Natural killer cell treated with Interleukin-12 subunit alpha and Interleukin-12 subunit beta and Interleukin-15 and Interleukin-18, amount 100 ng/mL, for 72 hours (primary cell): ENCODE measurements at regions not wholly inside any gene's neighbourhood (a gene's known extent, or its start where the extent isn't known, plus 50 kb on each side); places are given as distances from the start of the nearest gene placed in this dataset.

Experiments
- ATAC-seq, 2 donors: fragments of 150-1000 bp; cut with Tn5 transposase in 1 of 2; sonication (Bioruptor Pico), chemical (Tn5 transposase) in 1 of 2; 2 replicates each; pipeline ENCODE4 v1.10.0; 2021
- DNase-seq: peaks from one replicate; pipeline ENCODE4 v3.0.0; 2022; ENCODE audit warnings: low spot score
- H3K27ac Mint-ChIP-seq, 2 donors: 1 replicate in 1 of 2; 2 replicates in 1 of 2; pipeline ENCODE4 v1.8.0; 2022; ENCODE audit warnings: mixed read lengths in 2 of 2, mild to moderate bottlenecking in 1 of 2, moderate library complexity in 1 of 2
- H3K27me3 Mint-ChIP-seq, 2 donors: 1 replicate in 1 of 2; 2 replicates in 1 of 2; pipeline ENCODE4 v1.8.0; 2022; ENCODE audit warnings: mixed read lengths in 2 of 2
- H3K36me3 Mint-ChIP-seq: one replicate; pipeline ENCODE4 v1.8.0; 2022; ENCODE audit warnings: mixed read lengths
- H3K4me1 Mint-ChIP-seq, 2 donors: 1 replicate in 1 of 2; 2 replicates in 1 of 2; pipeline ENCODE4 v1.8.0; 2022; ENCODE audit warnings: low read depth in 2 of 2, mixed read lengths in 2 of 2, mild to moderate bottlenecking in 1 of 2
- H3K4me3 Mint-ChIP-seq: one replicate; pipeline ENCODE4 v1.8.0; 2022; ENCODE audit warnings: mixed read lengths
- H3K9me3 Mint-ChIP-seq: 2 replicates; pipeline ENCODE4 v1.8.0; 2022; ENCODE audit warnings: mixed read lengths

DNA sequence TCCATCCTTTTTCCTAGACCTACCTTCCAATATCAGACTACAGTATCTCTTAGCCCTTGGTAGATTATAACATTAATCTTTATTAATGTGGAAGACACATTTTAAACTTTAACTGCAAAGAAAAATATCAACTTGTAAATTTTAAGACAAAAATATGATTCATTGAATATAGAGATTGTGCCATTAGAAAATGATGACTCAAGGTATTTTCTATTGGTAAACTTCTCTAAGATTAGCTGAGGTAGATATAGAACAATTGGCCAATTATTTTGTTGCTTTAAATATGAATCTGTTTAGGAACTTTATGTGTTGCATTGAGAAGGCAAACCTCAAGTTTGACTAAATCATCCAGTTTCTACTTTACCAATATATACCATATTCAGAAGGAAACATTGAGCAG is 604.7 kb downstream of the CBLN2 start:
- H3K27ac Mint-ChIP-seq = no peak overlapping the region
- H3K27me3 Mint-ChIP-seq = no peaks in the 10 kb centered on the region
- no peaks in the 10 kb centered on the region for H3K36me3 Mint-ChIP-seq
- ATAC-seq = no peak
- no peaks in the 10 kb centered on the region for H3K4me1 Mint-ChIP-seq
- DNase-seq = no peak
- H3K9me3 Mint-ChIP-seq = peaks cover 7% of the 10 kb centered on the region
- H3K4me3 Mint-ChIP-seq = no peak overlapping the region

DNA sequence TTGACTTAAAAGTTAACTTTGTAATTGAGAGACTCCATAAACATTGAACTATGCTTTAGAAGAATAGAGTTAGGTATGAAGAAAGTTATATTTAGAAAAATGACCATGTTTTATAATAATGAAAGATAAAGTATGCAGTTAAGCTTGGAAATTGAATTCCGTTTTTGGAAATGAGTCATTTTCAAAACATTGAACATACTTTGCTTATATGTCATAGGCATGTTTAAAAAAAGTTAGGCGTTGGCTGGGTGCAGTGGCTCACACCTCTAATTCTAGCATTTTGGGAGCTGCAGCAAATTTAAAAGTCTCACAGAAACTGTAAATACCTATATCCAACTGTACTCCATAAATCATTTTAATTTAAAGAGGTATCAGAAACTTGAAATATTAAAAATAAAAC is 607.4 kb downstream of the CBLN2 start:
- peaks cover 5% of the 10 kb centered on the region for H3K9me3 Mint-ChIP-seq
- DNase-seq (no peak), ATAC-seq (no peak)
- H3K27me3 Mint-ChIP-seq = no peaks in the 10 kb centered on the region
- H3K27ac Mint-ChIP-seq = no peak overlapping the region
- H3K4me1 Mint-ChIP-seq = no peaks in the 10 kb centered on the region
- H3K36me3 Mint-ChIP-seq = no peaks in the 10 kb centered on the region
- H3K4me3 Mint-ChIP-seq = no peak overlapping the region

- Mint-ChIP-seq H3K27ac (no peak overlapping the region), H3K27me3 (no peaks in the 10 kb centered on the region), H3K4me1 (no peaks in the 10 kb centered on the region), H3K4me3 (no peak overlapping the region), H3K36me3 (peaks cover 20% of the 10 kb centered on the region), H3K9me3 (peaks cover 24% of the 10 kb centered on the region)
- no peak for ATAC-seq
- no peak for DNase-seq
These were observed 624.9 kb downstream of the CBLN2 start for GRCh38 chr18:71919211-71919610.

- no peaks in the 10 kb centered on the region for H3K27me3 Mint-ChIP-seq
- H3K27ac Mint-ChIP-seq = no peak overlapping the region
- ATAC-seq = no peak
- no peak for DNase-seq
- no peak overlapping the region for H3K4me3 Mint-ChIP-seq
- no peaks in the 10 kb centered on the region for H3K36me3 Mint-ChIP-seq
- H3K4me1 Mint-ChIP-seq = no peaks in the 10 kb centered on the region
- H3K9me3 Mint-ChIP-seq = peaks cover 16% of the 10 kb centered on the region
These were observed 630.5 kb downstream of the CBLN2 start for GRCh38 chr18:71913641-71914040.

GRCh38 chr18:71902482-71902881 is 641.7 kb downstream of the CBLN2 start:
- Mint-ChIP-seq H3K36me3 (no peaks in the 10 kb centered on the region), H3K27me3 (no peaks in the 10 kb centered on the region)

DNA sequence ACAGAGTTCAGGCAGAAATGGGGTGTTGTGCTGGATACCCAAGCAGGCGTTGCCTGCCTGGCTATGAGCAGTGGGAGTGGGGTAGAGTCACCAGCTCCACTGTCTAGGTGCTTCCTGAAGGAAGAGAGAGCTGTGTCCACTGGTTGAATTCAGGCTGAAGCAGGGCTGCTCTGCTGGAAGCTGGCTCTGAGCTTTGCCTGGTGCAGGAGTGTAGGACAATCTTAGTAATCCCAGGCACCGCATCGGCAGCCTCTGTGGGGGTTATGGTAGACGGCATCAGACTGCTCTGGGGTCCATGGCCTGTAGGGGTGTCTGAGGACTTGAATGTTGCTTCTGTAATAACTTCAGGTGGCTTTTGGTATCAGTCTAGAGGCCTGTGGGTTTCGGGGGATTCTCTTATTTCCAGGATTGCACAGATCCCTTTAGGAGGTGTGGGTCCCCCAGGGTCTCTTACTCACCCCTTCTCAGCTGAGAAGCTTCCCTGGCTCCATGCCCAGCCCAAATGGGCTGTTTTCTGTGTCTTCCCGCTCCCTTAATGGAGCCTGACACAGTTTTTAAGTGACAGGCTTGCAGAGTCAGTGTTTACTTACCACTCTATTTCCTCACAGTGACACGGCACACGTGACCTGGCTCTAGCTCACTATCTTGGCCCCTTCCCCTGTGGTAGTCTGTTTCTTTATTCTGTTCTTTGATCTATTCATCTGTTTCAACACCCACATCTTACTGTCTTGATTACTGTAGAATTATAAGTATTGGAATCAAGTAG is 644.3 kb downstream of the CBLN2 start:
- Mint-ChIP-seq H3K4me3 (no peak overlapping the region), H3K36me3 (peaks cover 10% of the 10 kb centered on the region), H3K9me3 (peaks cover 10% of the 10 kb centered on the region), H3K27ac (no peak overlapping the region), H3K27me3 (no peaks in the 10 kb centered on the region), H3K4me1 (no peaks in the 10 kb centered on the region)
- ATAC-seq = no peak
- no peak for DNase-seq

More at GRCh38 chr18:71902482-71902881, 641.7 kb downstream of the CBLN2 start:
- no peaks in the 10 kb centered on the region for H3K4me1 Mint-ChIP-seq
- no peak overlapping the region for H3K4me3 Mint-ChIP-seq
- ATAC-seq (no peak), DNase-seq (no peak)
- H3K9me3 Mint-ChIP-seq = peaks cover 3% of the 10 kb centered on the region
- no peak overlapping the region for H3K27ac Mint-ChIP-seq

DNA sequence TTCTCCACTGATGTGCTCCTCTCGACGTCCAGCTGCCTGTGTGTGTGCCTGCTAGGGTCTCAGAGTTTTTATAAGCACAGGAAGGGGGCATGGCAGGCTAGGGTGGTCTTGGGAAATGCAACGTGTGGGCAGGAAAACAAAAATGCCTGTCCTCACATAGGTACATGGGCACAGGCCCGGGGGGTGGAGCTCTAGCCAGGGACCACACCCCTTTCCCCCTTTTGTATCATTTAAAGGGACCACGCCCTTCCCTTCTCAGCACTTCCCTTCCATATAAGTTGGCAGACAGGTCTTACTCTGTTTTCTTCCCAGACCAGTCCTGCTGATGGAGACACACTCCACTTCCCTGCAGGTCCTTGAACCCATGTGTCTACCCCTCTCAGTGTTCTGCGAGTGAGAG is 645.0 kb downstream of the CBLN2 start:
- Mint-ChIP-seq H3K9me3 (peaks cover 12% of the 10 kb centered on the region), H3K4me1 (no peaks in the 10 kb centered on the region), H3K27me3 (no peaks in the 10 kb centered on the region), H3K4me3 (no peak overlapping the region), H3K36me3 (peaks cover 10% of the 10 kb centered on the region), H3K27ac (no peak overlapping the region)
- no peak for ATAC-seq
- no peak for DNase-seq

DNA sequence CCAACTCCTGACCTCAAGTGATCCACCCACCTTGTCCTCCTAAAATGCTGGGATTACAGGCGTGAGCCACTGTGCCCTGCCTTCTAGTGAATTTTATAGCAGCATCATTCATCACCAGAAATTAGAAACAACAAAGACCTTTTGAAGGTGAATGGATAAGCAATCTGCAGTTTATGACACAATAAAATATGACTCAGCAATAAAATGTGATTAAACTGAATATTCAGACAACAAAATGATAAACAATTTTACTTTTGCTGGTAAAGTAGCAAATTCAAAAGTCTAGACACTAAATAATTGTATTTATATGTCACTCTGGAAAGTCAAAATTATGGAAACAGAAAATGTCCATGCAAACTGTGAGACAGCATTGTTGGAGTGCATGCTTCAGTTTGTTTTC is 656.6 kb downstream of the CBLN2 start:
- Mint-ChIP-seq H3K27ac (no peak overlapping the region), H3K4me3 (no peak overlapping the region), H3K36me3 (peaks cover 10% of the 10 kb centered on the region), H3K9me3 (peaks cover 16% of the 10 kb centered on the region), H3K4me1 (no peaks in the 10 kb centered on the region), H3K27me3 (no peaks in the 10 kb centered on the region)
- DNase-seq (no peak), ATAC-seq (no peak)

DNA sequence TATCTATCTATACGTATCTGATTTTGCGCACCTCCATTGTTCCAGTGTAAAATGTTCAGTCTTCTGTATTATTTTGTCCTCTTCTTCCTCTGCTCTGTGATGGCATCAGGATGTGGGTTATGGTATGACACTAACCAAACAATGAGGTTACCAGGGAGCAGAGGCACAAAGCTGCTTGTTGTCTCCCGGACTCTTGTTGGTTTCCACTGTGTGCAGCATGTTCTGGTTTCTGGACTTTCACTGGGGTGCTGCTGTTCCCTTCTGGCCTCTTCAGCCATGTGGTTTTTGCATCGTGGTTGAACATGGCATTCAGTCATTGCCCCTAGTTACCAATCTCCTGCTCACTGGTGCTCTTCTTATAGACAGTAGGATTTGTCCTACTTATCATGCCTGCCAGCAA is 665.9 kb downstream of the CBLN2 start:
- H3K4me1 Mint-ChIP-seq = no peaks in the 10 kb centered on the region
- H3K36me3 Mint-ChIP-seq = peaks cover 6% of the 10 kb centered on the region
- no peak overlapping the region for H3K4me3 Mint-ChIP-seq
- H3K9me3 Mint-ChIP-seq = peaks cover 18% of the 10 kb centered on the region
- H3K27me3 Mint-ChIP-seq = no peaks in the 10 kb centered on the region
- no peak for ATAC-seq
- H3K27ac Mint-ChIP-seq = no peak overlapping the region
- DNase-seq = no peak

- DNase-seq (no peak), ATAC-seq (no peak)
- Mint-ChIP-seq H3K4me1 (no peaks in the 10 kb centered on the region), H3K36me3 (peaks cover 4% of the 10 kb centered on the region), H3K27me3 (no peaks in the 10 kb centered on the region), H3K9me3 (peaks cover 14% of the 10 kb centered on the region), H3K4me3 (no peak overlapping the region), H3K27ac (no peak overlapping the region)
These were observed 670.4 kb downstream of the CBLN2 start for GRCh38 chr18:71873695-71874094.

GRCh38 chr18:71865888-71866287 is 678.3 kb downstream of the CBLN2 start:
- no peaks in the 10 kb centered on the region for H3K36me3 Mint-ChIP-seq
- no peak for DNase-seq
- peaks cover 7% of the 10 kb centered on the region for H3K9me3 Mint-ChIP-seq
- H3K4me1 Mint-ChIP-seq = no peaks in the 10 kb centered on the region
- no peaks in the 10 kb centered on the region for H3K27me3 Mint-ChIP-seq
- H3K27ac Mint-ChIP-seq = no peak overlapping the region
- ATAC-seq = no peak
- no peak overlapping the region for H3K4me3 Mint-ChIP-seq

DNA sequence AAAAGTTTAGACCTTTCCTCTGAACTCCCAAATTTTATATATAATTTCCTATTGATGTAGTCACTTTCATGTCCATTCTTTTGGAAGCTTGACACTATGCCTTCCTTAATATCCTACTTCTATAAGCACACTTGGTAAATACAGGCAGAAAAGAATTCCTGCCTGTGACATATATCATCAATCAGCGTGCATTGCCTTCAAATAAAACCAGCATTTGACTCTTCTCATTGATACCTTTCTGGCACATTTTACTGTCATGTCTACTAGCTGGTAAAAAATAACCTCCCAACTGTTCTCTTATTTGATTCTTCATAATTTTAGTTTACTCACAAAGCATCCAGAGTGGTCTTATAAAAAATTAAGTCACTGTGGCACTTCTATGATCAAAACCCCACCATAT is 693.5 kb downstream of the CBLN2 start:
- H3K27ac Mint-ChIP-seq = no peak overlapping the region
- H3K4me3 Mint-ChIP-seq = no peak overlapping the region
- DNase-seq (no peak), ATAC-seq (no peak)
- peaks cover 24% of the 10 kb centered on the region for H3K9me3 Mint-ChIP-seq
- H3K27me3 Mint-ChIP-seq = no peaks in the 10 kb centered on the region
- no peaks in the 10 kb centered on the region for H3K4me1 Mint-ChIP-seq
- peaks cover 13% of the 10 kb centered on the region for H3K36me3 Mint-ChIP-seq

- DNase-seq (no peak), ATAC-seq (no peak)
- H3K27me3 Mint-ChIP-seq = no peaks in the 10 kb centered on the region
These were observed 694.7 kb downstream of the CBLN2 start for GRCh38 chr18:71849407-71849806.

DNA sequence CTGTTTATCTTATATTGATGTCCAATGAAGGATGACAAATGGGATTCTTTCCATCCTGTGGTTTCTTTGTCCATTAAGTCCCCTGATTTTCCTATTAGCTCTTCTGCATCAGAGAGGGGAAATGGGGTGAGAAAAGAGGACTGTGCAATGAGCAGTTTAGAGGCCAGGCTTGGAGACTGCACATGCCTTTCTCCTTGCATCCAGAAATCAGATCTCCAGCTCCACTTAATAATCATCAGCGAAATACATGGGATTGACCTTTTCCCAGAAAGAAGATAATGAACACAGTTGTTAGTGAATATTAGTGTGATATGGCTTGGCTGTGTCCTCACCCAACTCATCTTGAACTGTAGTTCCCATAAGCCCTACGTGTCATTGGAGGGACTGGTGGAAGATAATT is 697.4 kb downstream of the CBLN2 start:
- Mint-ChIP-seq H3K4me3 (no peak overlapping the region), H3K4me1 (no peaks in the 10 kb centered on the region), H3K9me3 (peaks cover 20% of the 10 kb centered on the region), H3K36me3 (peaks cover 13% of the 10 kb centered on the region), H3K27me3 (no peaks in the 10 kb centered on the region), H3K27ac (no peak overlapping the region)
- ATAC-seq (no peak), DNase-seq (no peak)

More at GRCh38 chr18:71849407-71849806, 694.7 kb downstream of the CBLN2 start:
- Mint-ChIP-seq H3K4me3 (no peak overlapping the region), H3K9me3 (peaks cover 20% of the 10 kb centered on the region), H3K4me1 (no peaks in the 10 kb centered on the region), H3K36me3 (peaks cover 13% of the 10 kb centered on the region), H3K27ac (no peak overlapping the region)

- Mint-ChIP-seq H3K9me3 (peaks cover 21% of the 10 kb centered on the region), H3K4me1 (no peaks in the 10 kb centered on the region), H3K27ac (no peak overlapping the region), H3K36me3 (peaks cover 5% of the 10 kb centered on the region), H3K27me3 (no peaks in the 10 kb centered on the region), H3K4me3 (no peak overlapping the region)
- ATAC-seq (no peak), DNase-seq (no peak)
These were observed 699.3 kb downstream of the CBLN2 start for GRCh38 chr18:71844814-71845213.
